SU-DHL-6 (cell line): ENCODE measurements at regions not wholly inside any gene's neighbourhood (a gene's known extent, or its start where the extent isn't known, plus 50 kb on each side); places are given as distances from the start of the nearest gene placed in this dataset.

Experiments used
- CTCF ChIP-seq: fragments of 200-600 bp; sonication (generic); IDR thresholded peaks from one replicate; pipeline ENCODE4 v1.5.1; 2017; ENCODE audit warnings: antibody characterized with exemption, mild to moderate bottlenecking, low read length, moderate library complexity; ENCODE audit not compliant: insufficient read depth, poor library complexity, severe bottlenecking
- EZH2phosphoT487 ChIP-seq: fragments of 200-600 bp; sonication (generic), shearing (Covaris generic); conservative IDR thresholded peaks from 2 replicates; pipeline ENCODE4 v1.6.1; 2018; ENCODE audit warnings: mild to moderate bottlenecking, antibody characterized with exemption, low read length, moderate library complexity, mixed read lengths

GRCh38 chr13:104270731-104271130 is 1204.5 kb upstream of the SLC10A2 start:
- TF ChIP-seq EZH2phosphoT487 (no peak), CTCF (no peak)
